ENCODE measurements at regions not wholly inside any gene's neighbourhood (a gene's known extent, or its start where the extent isn't known, plus 50 kb on each side); places are given as distances from the start of the nearest gene placed in this dataset.

DNA sequence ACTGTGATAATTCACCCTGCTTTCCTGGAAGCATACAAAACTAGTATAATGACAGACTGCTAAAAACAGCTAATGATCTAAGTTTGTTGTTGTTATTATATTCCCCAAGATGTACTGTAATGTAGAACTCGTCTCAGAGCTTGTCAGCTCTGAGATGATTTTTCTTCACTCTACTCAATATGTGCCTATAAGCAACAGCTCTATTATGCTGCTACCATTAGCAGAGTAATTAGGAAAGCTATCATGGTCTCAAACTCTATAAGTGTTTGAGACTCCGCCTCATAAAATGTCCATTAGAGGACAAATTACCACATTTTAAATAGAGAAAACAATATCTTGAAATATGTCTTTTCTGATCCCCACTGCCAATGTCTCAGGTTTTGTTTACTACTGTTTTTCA is 476.5 kb upstream of the PCDH15 start:
- Histone ChIP-seq H3K4me1 (ENCODE audit: control insufficient read depth, extremely low read depth, insufficient read depth, low read length) (no peaks in the 10 kb centered on the region), H3K36me3 (ENCODE audit: control insufficient read depth in 2 of 2, extremely low read depth in 1 of 2, insufficient read depth in 2 of 2, low read length in 2 of 2) (no peaks in the 10 kb centered on the region), H3K4me2 (ENCODE audit: control insufficient read depth, extremely low read depth, insufficient read depth, low read depth, low read length) (no peak overlapping the region), H3K79me2 (ENCODE audit: control insufficient read depth, insufficient read depth, low read length) (no peaks in the 10 kb centered on the region), H3K4me3 (ENCODE audit: control insufficient read depth in 2 of 3, extremely low read depth in 1 of 3, insufficient read depth in 2 of 3, low read depth in 1 of 3, low read length in 3 of 3) (no peak overlapping the region), H3K9me1 (ENCODE audit: control insufficient read depth, extremely low read depth, insufficient read depth, low read length) (no peaks in the 10 kb centered on the region), H3K27ac (ENCODE audit: control insufficient read depth, insufficient read depth, low read length) (no peak overlapping the region), H3K9ac (ENCODE audit: control insufficient read depth, extremely low read depth, insufficient read depth, low read length) (no peak overlapping the region), H3K9me3 (ENCODE audit: control insufficient read depth, low read depth, low read length) (no peaks in the 10 kb centered on the region), H2AFZ (ENCODE audit: control insufficient read depth, low read length) (no peak overlapping the region), H3K27me3 (ENCODE audit: control insufficient read depth, extremely low read depth, insufficient read depth, low read length) (no peaks in the 10 kb centered on the region), H4K20me1 (ENCODE audit: control insufficient read depth, extremely low read depth, insufficient read depth, low read length) (no peaks in the 10 kb centered on the region)
- FAIRE-seq (no peak), DNase-seq (ENCODE audit: low read depth, low spot score) (no peak)
- dilution Hi-C loops (cut with MboI; ENCODE audit: extremely low pct_ligation_motif_present, low sequenced_read_pairs): no loop called here
- TF ChIP-seq CTCF (optimal IDR thresholded peaks at IDR 0.05 in 1 of 3, IDR thresholded peaks at IDR 0.05 in 1 of 3, conservative IDR thresholded peaks at IDR 0.05 in 1 of 3; ENCODE audit: extremely low read depth in 1 of 3, insufficient read depth in 2 of 3, low read length in 3 of 3) (no peak), EZH2 (IDR thresholded peaks at IDR 0.05; ENCODE audit: low read length) (no peak)

DNA sequence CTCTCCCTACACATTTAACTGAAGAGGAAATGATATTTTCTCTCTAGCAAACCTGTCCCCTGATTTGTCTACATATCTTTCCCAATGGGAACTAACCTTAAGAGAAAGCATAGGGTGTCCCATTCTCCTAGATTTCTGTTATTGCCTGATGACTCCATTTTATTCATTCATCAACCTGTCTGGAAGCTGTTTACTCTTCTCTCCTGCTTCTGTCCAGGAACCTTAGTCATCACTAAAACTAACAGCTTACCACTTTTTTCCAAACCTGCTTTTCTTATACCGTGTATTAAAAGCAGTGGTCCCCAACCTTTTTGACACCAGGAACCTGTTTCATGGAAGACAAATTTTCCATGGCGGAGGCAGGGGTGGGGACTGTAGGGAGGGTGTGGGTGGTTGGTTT is 473.3 kb upstream of the PCDH15 start:
- Histone ChIP-seq H3K9me1 (ENCODE audit: control insufficient read depth, extremely low read depth, insufficient read depth, low read length) (no peaks in the 10 kb centered on the region), H2AFZ (ENCODE audit: control insufficient read depth, low read length) (no peak overlapping the region), H3K4me3 (ENCODE audit: control insufficient read depth in 2 of 3, extremely low read depth in 1 of 3, insufficient read depth in 2 of 3, low read depth in 1 of 3, low read length in 3 of 3) (no peak overlapping the region), H3K9ac (ENCODE audit: control insufficient read depth, extremely low read depth, insufficient read depth, low read length) (no peak overlapping the region), H3K27me3 (ENCODE audit: control insufficient read depth, extremely low read depth, insufficient read depth, low read length) (no peaks in the 10 kb centered on the region), H3K4me1 (ENCODE audit: control insufficient read depth, extremely low read depth, insufficient read depth, low read length) (no peaks in the 10 kb centered on the region), H3K36me3 (ENCODE audit: control insufficient read depth in 2 of 2, extremely low read depth in 1 of 2, insufficient read depth in 2 of 2, low read length in 2 of 2) (no peaks in the 10 kb centered on the region), H3K4me2 (ENCODE audit: control insufficient read depth, extremely low read depth, insufficient read depth, low read depth, low read length) (no peak overlapping the region), H3K27ac (ENCODE audit: control insufficient read depth, insufficient read depth, low read length) (no peak overlapping the region), H4K20me1 (ENCODE audit: control insufficient read depth, extremely low read depth, insufficient read depth, low read length) (no peaks in the 10 kb centered on the region), H3K9me3 (ENCODE audit: control insufficient read depth, low read depth, low read length) (no peaks in the 10 kb centered on the region), H3K79me2 (ENCODE audit: control insufficient read depth, insufficient read depth, low read length) (no peaks in the 10 kb centered on the region)
- dilution Hi-C loops (cut with MboI; ENCODE audit: extremely low pct_ligation_motif_present, low sequenced_read_pairs): no loop called here
- no peak for FAIRE-seq
- no peak for DNase-seq (ENCODE audit: low read depth, low spot score)
- TF ChIP-seq CTCF (optimal IDR thresholded peaks at IDR 0.05 in 1 of 3, IDR thresholded peaks at IDR 0.05 in 1 of 3, conservative IDR thresholded peaks at IDR 0.05 in 1 of 3; ENCODE audit: extremely low read depth in 1 of 3, insufficient read depth in 2 of 3, low read length in 3 of 3) (no peak), EZH2 (IDR thresholded peaks at IDR 0.05; ENCODE audit: low read length) (no peak)
